ENCODE measurements at regions not wholly inside any gene's neighbourhood (a gene's known extent, or its start where the extent isn't known, plus 50 kb on each side); places are given as distances from the start of the nearest gene placed in this dataset.

DNA sequence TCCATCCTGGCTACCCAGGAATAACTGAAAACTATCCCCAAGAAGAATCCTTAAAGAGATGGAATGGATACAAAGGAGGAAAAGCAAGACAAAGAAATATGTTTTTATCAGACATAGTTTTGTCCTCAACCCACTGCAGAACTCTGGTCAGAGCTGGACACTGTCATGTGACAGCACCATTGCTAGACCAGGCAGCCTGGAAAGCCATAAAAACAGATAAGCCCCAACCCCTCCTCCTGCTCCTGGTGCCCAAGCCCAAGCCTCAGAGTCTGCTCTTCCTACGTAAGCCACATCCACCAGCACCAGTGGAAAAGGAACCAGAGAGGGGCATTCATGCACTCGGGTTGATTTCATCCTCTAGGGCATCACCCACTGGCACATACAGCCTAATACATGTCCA, 116.9 kb downstream of the TRIM29 start:
- TF ChIP-seq, protein P1, sequence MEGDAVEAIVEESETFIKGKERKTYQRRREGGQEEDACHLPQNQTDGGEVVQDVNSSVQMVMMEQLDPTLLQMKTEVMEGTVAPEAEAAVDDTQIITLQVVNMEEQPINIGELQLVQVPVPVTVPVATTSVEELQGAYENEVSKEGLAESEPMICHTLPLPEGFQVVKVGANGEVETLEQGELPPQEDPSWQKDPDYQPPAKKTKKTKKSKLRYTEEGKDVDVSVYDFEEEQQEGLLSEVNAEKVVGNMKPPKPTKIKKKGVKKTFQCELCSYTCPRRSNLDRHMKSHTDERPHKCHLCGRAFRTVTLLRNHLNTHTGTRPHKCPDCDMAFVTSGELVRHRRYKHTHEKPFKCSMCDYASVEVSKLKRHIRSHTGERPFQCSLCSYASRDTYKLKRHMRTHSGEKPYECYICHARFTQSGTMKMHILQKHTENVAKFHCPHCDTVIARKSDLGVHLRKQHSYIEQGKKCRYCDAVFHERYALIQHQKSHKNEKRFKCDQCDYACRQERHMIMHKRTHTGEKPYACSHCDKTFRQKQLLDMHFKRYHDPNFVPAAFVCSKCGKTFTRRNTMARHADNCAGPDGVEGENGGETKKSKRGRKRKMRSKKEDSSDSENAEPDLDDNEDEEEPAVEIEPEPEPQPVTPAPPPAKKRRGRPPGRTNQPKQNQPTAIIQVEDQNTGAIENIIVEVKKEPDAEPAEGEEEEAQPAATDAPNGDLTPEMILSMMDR (IDR thresholded peaks at IDR 0.05): no peak
- no peak for DNase-seq
- no peaks in the 10 kb centered on the region for H3K4me1 ChIP-seq
- no peak overlapping the region for H3K4me3 ChIP-seq
- H3K9me3 ChIP-seq: no peaks in the 10 kb centered on the region
- no peaks in the 10 kb centered on the region for H3K27me3 ChIP-seq
- intact Hi-C loops (cut with DNase I): no loop called here
- no peak overlapping the region for H3K27ac ChIP-seq
- H3K36me3 ChIP-seq: no peaks in the 10 kb centered on the region
- H3K9ac ChIP-seq (ENCODE audit: low read depth in 2 of 2, low read length in 2 of 2): no peak overlapping the region

DNA sequence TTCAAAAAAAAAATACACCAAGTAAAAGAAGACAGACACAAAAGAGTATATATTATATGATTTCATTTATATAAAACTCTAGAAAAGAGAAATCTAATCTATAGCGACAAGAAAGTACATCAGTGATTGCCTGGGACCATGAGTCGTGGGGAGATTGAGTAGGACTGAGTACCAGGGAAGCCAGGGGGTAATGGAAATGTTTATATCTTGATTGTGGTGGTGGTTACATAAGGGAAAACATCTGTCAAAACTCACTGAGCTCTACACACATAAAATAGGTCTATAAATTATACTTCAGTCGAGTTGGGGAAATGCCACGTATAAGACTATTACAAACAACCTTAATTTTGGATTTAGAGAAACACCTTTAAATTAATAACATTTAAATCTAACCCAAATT, 117.4 kb downstream of the TRIM29 start:
- TF ChIP-seq, protein P1 (IDR thresholded peaks at IDR 0.05): no peak
- intact Hi-C loops (cut with DNase I): no loop called here
- Histone ChIP-seq H3K4me1 (no peaks in the 10 kb centered on the region), H3K9ac (ENCODE audit: low read depth in 2 of 2, low read length in 2 of 2) (no peak overlapping the region), H3K9me3 (no peaks in the 10 kb centered on the region), H3K36me3 (no peaks in the 10 kb centered on the region), H3K27ac (no peak overlapping the region), H3K4me3 (no peak overlapping the region), H3K27me3 (no peaks in the 10 kb centered on the region)
- no peak for DNase-seq

DNA sequence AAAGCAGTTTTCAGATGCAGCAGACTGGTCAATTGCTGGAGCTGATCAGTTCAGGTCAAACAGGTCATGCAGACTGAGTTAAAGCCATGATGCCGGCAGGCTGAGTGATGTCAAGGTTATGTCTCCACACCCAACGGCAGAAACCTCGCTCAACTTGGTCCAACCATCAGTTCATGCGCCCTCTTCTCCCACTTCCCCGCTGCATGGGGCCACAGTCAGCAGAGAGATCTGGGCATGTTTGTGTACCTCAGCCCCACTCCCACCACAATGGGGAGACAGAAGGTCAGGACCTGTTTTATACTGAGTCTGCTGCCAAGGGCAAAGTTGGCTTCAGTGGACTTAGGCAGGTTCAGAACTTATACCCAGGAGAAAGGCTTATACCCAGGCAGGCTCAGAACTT, 118.7 kb downstream of the TRIM29 start:
- Histone ChIP-seq H3K4me1 (no peaks in the 10 kb centered on the region), H3K4me3 (no peak overlapping the region), H3K36me3 (no peaks in the 10 kb centered on the region), H3K9ac (ENCODE audit: low read depth in 2 of 2, low read length in 2 of 2) (no peak overlapping the region), H3K27ac (no peak overlapping the region), H3K27me3 (no peaks in the 10 kb centered on the region), H3K9me3 (no peaks in the 10 kb centered on the region)
- intact Hi-C loops (cut with DNase I): loop anchor here (10.0 kb wide), 2 partner anchors 86 to 354 kb away; no protein-coding TSS in a partner anchor
- TF ChIP-seq, protein P1 (IDR thresholded peaks at IDR 0.05): no peak
- no peak for DNase-seq

DNA sequence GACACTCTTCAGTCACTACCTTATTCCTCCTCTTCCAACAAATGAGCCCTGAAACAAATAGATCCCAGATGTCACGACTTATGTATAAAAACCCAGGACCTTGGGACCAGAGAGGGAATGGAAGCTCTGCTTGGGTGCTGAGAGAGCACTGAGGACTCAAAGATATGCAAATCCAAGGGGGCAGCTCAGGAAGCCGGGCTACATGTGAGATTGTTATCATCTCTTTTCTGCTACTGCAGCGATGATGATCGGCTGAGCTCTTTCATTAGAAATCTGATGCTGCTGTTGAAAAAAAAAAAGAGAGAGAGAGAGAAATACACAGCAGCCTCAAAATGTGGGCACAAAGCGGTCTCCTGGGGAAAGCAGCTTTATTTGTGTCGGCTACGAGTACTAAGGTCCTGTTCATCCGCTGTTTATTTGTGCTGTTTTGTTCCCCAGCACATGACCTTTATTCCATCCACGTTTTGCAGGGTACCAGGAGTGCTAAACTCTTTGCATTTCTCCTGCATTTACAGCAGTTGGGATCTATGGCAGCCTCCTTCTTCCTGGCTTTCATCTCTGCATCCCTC, 120.2 kb downstream of the TRIM29 start:
- no peaks in the 10 kb centered on the region for H3K36me3 ChIP-seq
- no peak for DNase-seq
- no peaks in the 10 kb centered on the region for H3K4me1 ChIP-seq
- TF ChIP-seq, protein P1 (IDR thresholded peaks at IDR 0.05): no peak
- H3K27ac ChIP-seq: no peak overlapping the region
- no peak overlapping the region for H3K4me3 ChIP-seq
- H3K27me3 ChIP-seq: no peaks in the 10 kb centered on the region
- intact Hi-C loops (cut with DNase I): loop anchor here (10.0 kb wide), 2 partner anchors 87 to 353 kb away; no protein-coding TSS in a partner anchor
- no peak overlapping the region for H3K9ac ChIP-seq (ENCODE audit: low read depth in 2 of 2, low read length in 2 of 2)
- H3K9me3 ChIP-seq: no peaks in the 10 kb centered on the region

DNA sequence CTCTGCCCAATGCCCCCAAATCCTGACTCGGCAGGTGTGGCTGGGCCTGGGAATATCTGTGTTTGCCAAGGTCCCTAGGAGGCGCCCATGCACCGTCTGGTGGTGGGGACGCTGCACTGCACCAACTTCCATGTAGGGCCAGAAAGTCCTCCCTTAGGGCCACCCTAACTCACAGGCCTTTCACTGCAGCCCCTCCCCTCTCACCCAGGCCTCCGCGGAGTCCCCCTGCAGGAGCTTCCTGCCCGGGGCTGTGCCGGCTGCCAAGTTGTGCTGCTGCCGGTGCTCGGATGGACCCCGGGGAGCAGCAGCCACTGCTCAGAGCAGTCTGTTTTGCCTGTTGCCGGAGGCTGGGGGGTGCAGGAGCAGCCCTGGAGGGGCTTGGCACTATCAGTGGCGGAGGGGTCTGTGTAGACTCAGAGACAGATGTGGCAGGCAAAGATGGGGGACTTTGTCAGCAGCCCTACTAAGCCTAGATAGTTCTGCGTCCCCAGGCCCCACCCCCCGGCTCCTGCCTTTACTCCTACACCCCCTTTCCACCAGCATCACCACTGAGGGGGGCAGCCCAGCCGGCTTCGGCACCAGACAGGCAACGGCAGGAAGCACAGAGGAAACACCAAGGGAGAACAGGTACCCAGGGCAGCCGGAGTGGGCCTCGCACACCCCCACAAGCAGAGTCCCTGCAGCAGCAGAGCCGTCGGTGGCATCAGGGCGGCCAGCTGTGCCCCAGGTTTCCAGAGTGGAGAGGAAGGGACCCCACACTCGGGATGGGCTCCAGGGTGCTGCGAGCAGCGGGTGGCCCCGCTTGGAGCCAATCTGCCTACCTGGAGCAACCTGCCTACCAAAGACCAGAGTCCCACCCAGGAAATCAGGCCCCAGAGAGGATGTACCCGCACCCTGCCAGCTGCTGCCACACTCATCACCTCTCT, 124.3 kb downstream of the TRIM29 start:
- Histone ChIP-seq H3K9me3 (no peaks in the 10 kb centered on the region), H3K27ac (no peak overlapping the region), H3K4me1 (no peaks in the 10 kb centered on the region), H3K27me3 (no peaks in the 10 kb centered on the region), H3K9ac (ENCODE audit: low read depth in 2 of 2, low read length in 2 of 2) (no peak overlapping the region), H3K36me3 (no peaks in the 10 kb centered on the region), H3K4me3 (no peak overlapping the region)
- TF ChIP-seq, protein P1 (IDR thresholded peaks at IDR 0.05): peak; percentile 66
- intact Hi-C loops (cut with DNase I): loop anchor here (10.0 kb wide), 2 partner anchors 91 to 349 kb away; no protein-coding TSS in a partner anchor
- peak; percentile 63 for DNase-seq
